Glomerular visceral epithelial cell (primary cell): ENCODE measurements at regions not wholly inside any gene's neighbourhood (a gene's known extent, or its start where the extent isn't known, plus 50 kb on each side); places are given as distances from the start of the nearest gene placed in this dataset.

Source experiments
- DNase-seq: peaks from one replicate; pipeline ENCODE4 v3.0.0-alpha.2; 2016; ENCODE audit errors: extremely low spot score

- no peak for DNase-seq
These were observed 50.9 kb upstream of the ZNF354B start for GRCh38 chr5:178808886-178809285.

GRCh38 chr5:178801021-178801420 is 58.7 kb upstream of the ZNF354B start:
- no peak for DNase-seq

- no peak for DNase-seq
These were observed 62.0 kb upstream of the ZNF354B start for GRCh38 chr5:178797546-178798440.

- no peak for DNase-seq
These were observed 62.6 kb upstream of the ZNF354B start for GRCh38 chr5:178797101-178797521.

- no peak for DNase-seq
These were observed 63.4 kb upstream of the ZNF354B start for GRCh38 chr5:178796165-178796945.

GRCh38 chr5:178794433-178794832 is 64.0 kb upstream of the ZNF354A start:
- no peak for DNase-seq

GRCh38 chr5:178793696-178794095 is 63.2 kb upstream of the ZNF354A start:
- no peak for DNase-seq

GRCh38 chr5:178793151-178793550 is 62.7 kb upstream of the ZNF354A start:
- DNase-seq: no peak

- no peak for DNase-seq
These were observed 61.5 kb upstream of the ZNF354A start for GRCh38 chr5:178791976-178792375.

- DNase-seq: no peak
These were observed 59.9 kb upstream of the ZNF354A start for GRCh38 chr5:178790371-178790770.

GRCh38 chr5:178788381-178789085 is 58.1 kb upstream of the ZNF354A start:
- DNase-seq: no peak

- no peak for DNase-seq
These were observed 57.4 kb upstream of the ZNF354A start for GRCh38 chr5:178787889-178788288.

- peak; percentile 69 for DNase-seq
These were observed 56.5 kb upstream of the ZNF354A start for GRCh38 chr5:178786859-178787499.

- DNase-seq: peak; percentile 28
These were observed 56.0 kb upstream of the ZNF354A start for GRCh38 chr5:178786417-178786816.

GRCh38 chr5:178785999-178786398 is 55.5 kb upstream of the ZNF354A start:
- peak; percentile 81 for DNase-seq

GRCh38 chr5:178784391-178784790 is 53.9 kb upstream of the ZNF354A start:
- DNase-seq: no peak

GRCh38 chr5:178781936-178782335 is 51.5 kb upstream of the ZNF354A start:
- no peak for DNase-seq

GRCh38 chr5:178780581-178781498 is 50.4 kb upstream of the ZNF354A start:
- no peak for DNase-seq
